OCI-LY3 (cell line): ENCODE measurements at regions not wholly inside any gene's neighbourhood (a gene's known extent, or its start where the extent isn't known, plus 50 kb on each side); places are given as distances from the start of the nearest gene placed in this dataset.

Source experiments
- H2AFZ ChIP-seq: fragments of 200-600, 300-600 bp; shearing (Covaris generic); 2 replicates; pipeline ENCODE4 v1.6.0; 2014; ENCODE audit warnings: antibody characterized with exemption, low read depth, low read length
- H3K27ac ChIP-seq: fragments of 200-600, 300-600 bp; sonication (generic); 2 replicates; pipeline ENCODE4 v1.5.1; 2014; ENCODE audit warnings: mild to moderate bottlenecking, low read length, moderate library complexity, mixed read lengths
- H3K27me3 ChIP-seq: fragments of 200-600, 300-600 bp; sonication (generic); 2 replicates; pipeline ENCODE4 v1.6.1; 2014; ENCODE audit warnings: low read depth, low read length, mixed read lengths
- H3K36me3 ChIP-seq: fragments of 200-600, 300-600 bp; sonication (generic); replicated peaks from 2 replicates; pipeline ENCODE3; 2014; ENCODE audit warnings: low read depth, low read length, mixed read lengths
- H3K4me1 ChIP-seq: fragments of 300-600, 200-600 bp; sonication (generic); 2 replicates; pipeline ENCODE4 v1.6.1; 2014; ENCODE audit warnings: low read length, mixed read lengths
- H3K4me2 ChIP-seq: fragments of 200-600, 300-600 bp; sonication (generic); 2 replicates; pipeline ENCODE4 v1.6.1; 2014; ENCODE audit warnings: low read length, mixed read lengths
- H3K4me3 ChIP-seq: fragments of 300-600, 200-600 bp; sonication (generic); 2 replicates; pipeline ENCODE4 v1.5.1; 2014; ENCODE audit warnings: antibody characterized with exemption, mild to moderate bottlenecking, low read length, moderate library complexity
- H3K79me2 ChIP-seq: fragments of 300-600, 200-600 bp; shearing (Covaris generic); 2 replicates; pipeline ENCODE4 v1.6.1; 2014; ENCODE audit warnings: mild to moderate bottlenecking, low read length, mixed read lengths
- H3K9ac ChIP-seq: fragments of 300-600, 200-600 bp; shearing (Covaris generic); 2 replicates; pipeline ENCODE4 v1.6.0; 2014; ENCODE audit warnings: mild to moderate bottlenecking, low read length, moderate library complexity
- H3K9me3 ChIP-seq: fragments of 200-600, 300-600 bp; shearing (Covaris generic); 2 replicates; pipeline ENCODE4 v1.6.1; 2014; ENCODE audit warnings: low read length, mixed read lengths; ENCODE audit not compliant: insufficient read depth
- H4K20me1 ChIP-seq: fragments of 200-600, 300-600 bp; sonication (generic); 2 replicates; pipeline ENCODE4 v1.6.1; 2016; ENCODE audit warnings: low read length, mixed read lengths; ENCODE audit not compliant: insufficient read depth
- EZH2phosphoT487 ChIP-seq: fragments of 200-600 bp; shearing (Covaris generic); IDR thresholded peaks from 2 replicates; pipeline ENCODE4 v1.6.1; 2018; ENCODE audit warnings: antibody characterized with exemption, mixed run types, low read depth
- TF ChIP-seq, protein P1 (sequence below): fragments of 200-600, 300-600 bp; sonication (generic); IDR thresholded peaks from 2 replicates; pipeline ENCODE4 v1.5.1; 2014; ENCODE audit warnings: antibody characterized with exemption, low read length, low read depth

DNA sequence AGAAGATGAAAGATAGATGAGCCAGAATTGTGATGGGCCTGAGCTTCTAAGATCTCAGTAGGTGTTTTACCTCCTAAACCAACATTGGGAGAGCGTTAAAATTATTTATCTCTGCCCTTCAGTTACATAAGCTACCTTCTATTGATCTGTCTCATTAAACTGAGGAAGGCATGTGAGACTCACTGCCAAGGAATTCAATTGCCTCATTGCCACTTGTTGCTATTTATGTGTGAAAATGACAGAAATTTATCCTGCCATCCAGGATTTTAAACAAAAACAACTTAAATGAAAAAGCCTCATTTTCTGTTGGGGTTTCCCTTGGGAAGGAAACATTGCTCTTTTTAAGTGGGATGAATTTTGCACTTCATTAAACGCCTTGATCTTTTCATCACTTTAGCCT lies 78.7 kb upstream of the RUNX1 start:
- H3K4me1 ChIP-seq = no peaks in the 10 kb centered on the region
- H3K4me2 ChIP-seq = no peak overlapping the region

DNA sequence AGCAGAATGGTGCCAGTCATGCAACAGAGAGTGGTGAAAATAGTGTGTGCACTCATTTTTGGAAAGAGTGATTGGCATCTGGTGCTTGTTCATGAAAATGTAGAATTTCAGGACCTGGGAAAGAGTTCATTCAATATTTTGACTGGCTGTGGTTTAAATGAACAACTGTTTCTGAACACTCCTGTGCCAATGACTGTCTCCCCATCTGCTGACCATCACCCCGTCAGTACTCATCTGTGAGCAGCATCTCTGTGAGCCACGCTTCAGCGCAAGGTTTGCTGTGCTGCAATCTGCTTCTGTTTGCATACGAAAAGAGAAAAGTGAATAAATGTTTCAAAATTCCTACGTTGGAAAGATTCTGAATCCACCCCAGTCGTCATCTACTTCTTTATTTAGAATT lies 77.9 kb upstream of the RUNX1 start:
- no peaks in the 10 kb centered on the region for H3K79me2 ChIP-seq
- H3K4me1 ChIP-seq = no peaks in the 10 kb centered on the region
- no peaks in the 10 kb centered on the region for H3K36me3 ChIP-seq
- no peak for TF ChIP-seq EZH2phosphoT487
- TF ChIP-seq, protein P1, sequence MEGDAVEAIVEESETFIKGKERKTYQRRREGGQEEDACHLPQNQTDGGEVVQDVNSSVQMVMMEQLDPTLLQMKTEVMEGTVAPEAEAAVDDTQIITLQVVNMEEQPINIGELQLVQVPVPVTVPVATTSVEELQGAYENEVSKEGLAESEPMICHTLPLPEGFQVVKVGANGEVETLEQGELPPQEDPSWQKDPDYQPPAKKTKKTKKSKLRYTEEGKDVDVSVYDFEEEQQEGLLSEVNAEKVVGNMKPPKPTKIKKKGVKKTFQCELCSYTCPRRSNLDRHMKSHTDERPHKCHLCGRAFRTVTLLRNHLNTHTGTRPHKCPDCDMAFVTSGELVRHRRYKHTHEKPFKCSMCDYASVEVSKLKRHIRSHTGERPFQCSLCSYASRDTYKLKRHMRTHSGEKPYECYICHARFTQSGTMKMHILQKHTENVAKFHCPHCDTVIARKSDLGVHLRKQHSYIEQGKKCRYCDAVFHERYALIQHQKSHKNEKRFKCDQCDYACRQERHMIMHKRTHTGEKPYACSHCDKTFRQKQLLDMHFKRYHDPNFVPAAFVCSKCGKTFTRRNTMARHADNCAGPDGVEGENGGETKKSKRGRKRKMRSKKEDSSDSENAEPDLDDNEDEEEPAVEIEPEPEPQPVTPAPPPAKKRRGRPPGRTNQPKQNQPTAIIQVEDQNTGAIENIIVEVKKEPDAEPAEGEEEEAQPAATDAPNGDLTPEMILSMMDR = no peak
- no peaks in the 10 kb centered on the region for H3K9me3 ChIP-seq
- no peak overlapping the region for H3K9ac ChIP-seq
- no peak overlapping the region for H2AFZ ChIP-seq
- H3K27me3 ChIP-seq = no peaks in the 10 kb centered on the region
- H3K4me2 ChIP-seq = no peak overlapping the region
- H3K27ac ChIP-seq = no peak overlapping the region
- H3K4me3 ChIP-seq = no peak overlapping the region
- no peaks in the 10 kb centered on the region for H4K20me1 ChIP-seq

More for the DNA sequence above, 78.7 kb upstream of the RUNX1 start:
- Histone ChIP-seq H3K79me2 (no peaks in the 10 kb centered on the region), H3K9me3 (no peaks in the 10 kb centered on the region), H3K27me3 (no peaks in the 10 kb centered on the region), H3K9ac (no peak overlapping the region), H4K20me1 (no peaks in the 10 kb centered on the region), H3K4me3 (no peak overlapping the region), H3K36me3 (no peaks in the 10 kb centered on the region), H2AFZ (no peak overlapping the region), H3K27ac (no peak overlapping the region)
- TF ChIP-seq EZH2phosphoT487 = no peak
- TF ChIP-seq, protein P1 = no peak

DNA sequence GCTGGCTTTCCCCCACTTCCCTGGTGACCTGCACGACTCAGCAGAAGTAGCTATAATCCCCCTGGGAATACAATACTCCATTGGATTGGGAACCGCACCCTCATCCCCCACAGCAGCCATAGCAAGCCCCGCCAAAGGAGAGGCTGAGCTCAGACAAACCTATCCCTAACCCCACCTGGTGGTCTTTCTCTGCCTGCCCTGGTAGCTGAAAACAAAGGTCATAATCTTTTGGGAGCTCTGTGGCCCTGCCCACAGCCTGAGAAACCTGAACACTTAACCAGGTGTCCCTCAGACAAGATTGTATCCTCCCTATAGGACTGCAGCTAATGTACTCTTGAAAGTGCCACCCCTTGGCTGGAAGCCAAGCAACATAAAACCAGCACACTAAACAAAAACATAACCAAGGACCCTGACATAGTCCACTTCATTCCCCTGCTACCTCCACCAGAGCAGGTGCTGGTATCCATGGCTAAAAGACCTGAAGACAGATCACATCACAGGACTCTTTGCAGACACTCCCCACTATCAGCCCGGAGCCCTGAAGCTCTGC lies 71.6 kb upstream of the RUNX1 start:
- H3K4me1 ChIP-seq = no peaks in the 10 kb centered on the region
- H3K4me3 ChIP-seq = no peak overlapping the region
- H4K20me1 ChIP-seq = no peaks in the 10 kb centered on the region
- no peak overlapping the region for H3K9ac ChIP-seq
- no peaks in the 10 kb centered on the region for H3K27me3 ChIP-seq
- no peak for TF ChIP-seq EZH2phosphoT487
- TF ChIP-seq, protein P1 = no peak
- no peak overlapping the region for H2AFZ ChIP-seq
- no peaks in the 10 kb centered on the region for H3K9me3 ChIP-seq
- H3K4me2 ChIP-seq = no peak overlapping the region
- H3K27ac ChIP-seq = no peak overlapping the region
- H3K36me3 ChIP-seq = no peaks in the 10 kb centered on the region
- no peaks in the 10 kb centered on the region for H3K79me2 ChIP-seq

DNA sequence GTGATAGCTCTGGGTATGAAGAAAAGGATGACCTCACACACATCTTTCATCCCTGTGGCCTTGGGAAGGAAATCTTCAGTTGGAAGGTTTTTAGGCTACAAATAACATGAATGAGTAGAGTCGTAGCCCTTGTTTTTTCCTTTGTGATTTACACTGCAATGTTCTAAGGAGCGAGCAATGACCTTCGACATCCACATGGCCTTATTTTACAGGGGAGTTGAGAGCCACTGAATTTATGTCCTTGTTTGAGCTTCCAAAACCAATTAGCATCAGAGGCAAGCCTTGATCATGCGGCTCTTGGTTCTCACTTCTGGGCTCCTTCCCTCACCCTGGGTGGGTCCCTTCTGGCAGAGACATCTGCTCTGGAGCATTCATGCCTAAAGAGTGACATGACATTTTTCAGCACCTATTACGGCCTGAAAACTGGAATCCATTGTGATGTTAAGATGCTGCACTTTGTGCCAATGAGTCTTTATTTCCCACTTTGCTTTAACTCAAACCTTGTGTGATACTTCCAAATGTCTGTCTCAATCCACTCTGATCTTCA lies 70.5 kb upstream of the RUNX1 start:
- Histone ChIP-seq H3K36me3 (no peaks in the 10 kb centered on the region), H2AFZ (no peak overlapping the region), H3K4me1 (no peaks in the 10 kb centered on the region), H3K27ac (no peak overlapping the region), H3K9ac (no peak overlapping the region), H3K4me2 (no peak overlapping the region), H3K27me3 (no peaks in the 10 kb centered on the region), H3K79me2 (no peaks in the 10 kb centered on the region), H3K4me3 (no peak overlapping the region), H3K9me3 (no peaks in the 10 kb centered on the region), H4K20me1 (no peaks in the 10 kb centered on the region)
- TF ChIP-seq EZH2phosphoT487 = no peak
- TF ChIP-seq, protein P1 = no peak
